ENCODE measurements at regions not wholly inside any gene's neighbourhood (a gene's known extent, or its start where the extent isn't known, plus 50 kb on each side); places are given as distances from the start of the nearest gene placed in this dataset.

DNA sequence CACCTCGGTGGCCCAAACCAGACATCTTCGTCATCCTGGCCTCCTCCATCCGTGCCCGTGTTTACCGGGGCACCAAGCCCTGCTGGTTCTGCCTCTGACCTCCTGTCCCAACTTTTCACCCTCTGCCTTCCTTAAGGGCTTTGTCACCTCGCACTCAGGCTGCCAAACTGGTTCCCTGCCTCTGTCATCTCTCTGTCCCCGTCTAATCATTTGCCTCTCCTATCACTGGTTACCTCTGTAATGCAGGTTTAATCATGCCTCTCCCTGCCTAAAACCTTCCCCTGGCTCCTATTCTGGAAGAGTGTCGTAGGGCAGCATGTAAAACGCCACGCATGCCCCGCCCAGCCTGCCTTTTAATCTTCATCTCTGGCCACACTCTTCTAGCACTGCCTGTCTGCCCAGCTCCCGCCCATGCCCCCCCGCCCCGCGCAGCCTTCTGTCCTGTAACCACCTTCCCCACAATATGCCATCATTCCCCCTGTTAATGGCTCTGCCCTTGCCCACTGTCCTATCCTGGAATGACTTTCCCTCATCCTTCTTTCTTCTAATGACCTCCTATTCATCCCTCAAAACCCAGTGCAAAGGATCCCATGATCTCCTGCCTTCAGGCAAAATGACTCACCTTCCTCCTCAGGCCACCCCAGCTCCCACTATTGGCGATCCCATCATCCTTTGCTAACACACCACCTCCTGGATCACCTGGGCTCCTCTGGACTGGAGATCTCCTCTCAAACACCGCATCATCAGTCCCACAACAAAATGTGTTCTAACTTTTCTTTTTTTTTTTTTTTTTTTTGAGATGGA lies 66.7 kb downstream of the PEX11G start:
- no peaks in the 10 kb centered on the region for H3K27me3 ChIP-seq (ENCODE audit: insufficient read depth, low read length)
- no peaks in the 10 kb centered on the region for H3K9me3 ChIP-seq (ENCODE audit: low read depth, low read length)
- H3K4me3 ChIP-seq (ENCODE audit: insufficient read depth, low read length): no peak overlapping the region
- no peaks in the 10 kb centered on the region for H3K36me3 ChIP-seq (ENCODE audit: insufficient read depth, low read length)
- TF ChIP-seq, protein P1, sequence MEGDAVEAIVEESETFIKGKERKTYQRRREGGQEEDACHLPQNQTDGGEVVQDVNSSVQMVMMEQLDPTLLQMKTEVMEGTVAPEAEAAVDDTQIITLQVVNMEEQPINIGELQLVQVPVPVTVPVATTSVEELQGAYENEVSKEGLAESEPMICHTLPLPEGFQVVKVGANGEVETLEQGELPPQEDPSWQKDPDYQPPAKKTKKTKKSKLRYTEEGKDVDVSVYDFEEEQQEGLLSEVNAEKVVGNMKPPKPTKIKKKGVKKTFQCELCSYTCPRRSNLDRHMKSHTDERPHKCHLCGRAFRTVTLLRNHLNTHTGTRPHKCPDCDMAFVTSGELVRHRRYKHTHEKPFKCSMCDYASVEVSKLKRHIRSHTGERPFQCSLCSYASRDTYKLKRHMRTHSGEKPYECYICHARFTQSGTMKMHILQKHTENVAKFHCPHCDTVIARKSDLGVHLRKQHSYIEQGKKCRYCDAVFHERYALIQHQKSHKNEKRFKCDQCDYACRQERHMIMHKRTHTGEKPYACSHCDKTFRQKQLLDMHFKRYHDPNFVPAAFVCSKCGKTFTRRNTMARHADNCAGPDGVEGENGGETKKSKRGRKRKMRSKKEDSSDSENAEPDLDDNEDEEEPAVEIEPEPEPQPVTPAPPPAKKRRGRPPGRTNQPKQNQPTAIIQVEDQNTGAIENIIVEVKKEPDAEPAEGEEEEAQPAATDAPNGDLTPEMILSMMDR (IDR thresholded peaks at IDR 0.05; ENCODE audit: extremely low read depth, low read depth, low read length): no peak
- H3K79me2 ChIP-seq (ENCODE audit: insufficient read depth, low read length): peaks cover 69% of the 10 kb centered on the region
- peaks cover 6% of the 10 kb centered on the region for H3K4me1 ChIP-seq (ENCODE audit: insufficient read depth, low read length)
- H4K20me1 ChIP-seq (ENCODE audit: insufficient read depth, low read length): peaks cover 38% of the 10 kb centered on the region
- H3K4me2 ChIP-seq (ENCODE audit: insufficient read depth, low read length): no peak overlapping the region
- H2AFZ ChIP-seq (ENCODE audit: low read length): no peak overlapping the region
- no peak overlapping the region for H3K27ac ChIP-seq (ENCODE audit: low read depth, low read length)
- DNase-seq (ENCODE audit: insufficient read length, low spot score, missing footprints): no peak
